Neutrophil (primary cell): ENCODE measurements at regions not wholly inside any gene's neighbourhood (a gene's known extent, or its start where the extent isn't known, plus 50 kb on each side); places are given as distances from the start of the nearest gene placed in this dataset.

Experiments used
- H3K27ac ChIP-seq: fragments of 200-600 bp; sonication (generic); 2 replicates; pipeline ENCODE4 v1.5.1; 2016; ENCODE audit warnings: mild to moderate bottlenecking, moderate library complexity
- H3K27me3 ChIP-seq: fragments of 200-600 bp; sonication (generic); 2 replicates; pipeline ENCODE4 v1.6.0; 2016; ENCODE audit warnings: mild to moderate bottlenecking
- H3K36me3 ChIP-seq: fragments of 200-600 bp; sonication (generic); 2 replicates; pipeline ENCODE4 v1.5.1; 2017
- H3K4me1 ChIP-seq, 2 experiments: fragments of 200-600 bp in 1 of 2; sonication (generic) in 1 of 2; 1 replicate in 1 of 2; 2 replicates in 1 of 2; pipeline versions ENCODE4 v1.5.1 to v1.6.1; 2013 to 2016; ENCODE audit warnings: low read depth in 1 of 2, low read length in 1 of 2, mild to moderate bottlenecking in 1 of 2, moderate library complexity in 1 of 2; ENCODE audit not compliant: control insufficient read depth in 1 of 2, insufficient read depth in 1 of 2
- H3K4me3 ChIP-seq, 2 experiments: fragments of 200-600 bp in 1 of 2; sonication (generic) in 1 of 2; 1 replicate in 1 of 2; 2 replicates in 1 of 2; pipeline ENCODE4 v1.5.1; 2013 to 2016; ENCODE audit warnings: low read depth in 1 of 2, low read length in 1 of 2, mild to moderate bottlenecking in 1 of 2, moderate library complexity in 1 of 2
- H3K9me3 ChIP-seq: fragments of 200-600 bp; sonication (generic); 2 replicates; pipeline ENCODE4 v1.5.1; 2016
- TF ChIP-seq, protein P1 (sequence below): fragments of 200-600 bp; sonication (generic); IDR thresholded peaks from 2 replicates; pipeline ENCODE4 v1.5.1; 2016; ENCODE audit warnings: antibody characterized with exemption

DNA sequence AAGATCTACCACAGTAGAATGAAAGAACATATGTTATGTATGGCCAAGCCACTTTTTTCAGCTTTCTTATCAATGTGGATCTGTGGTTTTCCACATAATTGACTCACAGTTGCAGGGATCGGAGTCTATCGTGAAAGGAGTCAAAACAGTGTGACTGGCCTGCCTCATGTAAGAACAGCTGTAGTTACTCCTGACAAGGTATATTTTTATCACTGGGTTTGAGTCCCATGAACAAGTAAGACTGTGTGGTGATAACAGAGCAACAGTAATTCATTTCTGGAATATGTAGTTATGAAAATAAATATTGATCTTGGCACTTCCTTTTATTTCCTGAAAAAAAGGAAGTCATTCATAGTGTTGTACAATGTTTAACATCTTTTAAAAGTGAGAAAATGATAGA lies 416.6 kb downstream of the KLF12 start:
- no peak overlapping the region for H3K27ac ChIP-seq
- H3K36me3 ChIP-seq, result no peaks in the 10 kb centered on the region
- no peaks in the 10 kb centered on the region for H3K9me3 ChIP-seq
- H3K4me3 ChIP-seq, result no peak overlapping the region
- TF ChIP-seq, protein P1, sequence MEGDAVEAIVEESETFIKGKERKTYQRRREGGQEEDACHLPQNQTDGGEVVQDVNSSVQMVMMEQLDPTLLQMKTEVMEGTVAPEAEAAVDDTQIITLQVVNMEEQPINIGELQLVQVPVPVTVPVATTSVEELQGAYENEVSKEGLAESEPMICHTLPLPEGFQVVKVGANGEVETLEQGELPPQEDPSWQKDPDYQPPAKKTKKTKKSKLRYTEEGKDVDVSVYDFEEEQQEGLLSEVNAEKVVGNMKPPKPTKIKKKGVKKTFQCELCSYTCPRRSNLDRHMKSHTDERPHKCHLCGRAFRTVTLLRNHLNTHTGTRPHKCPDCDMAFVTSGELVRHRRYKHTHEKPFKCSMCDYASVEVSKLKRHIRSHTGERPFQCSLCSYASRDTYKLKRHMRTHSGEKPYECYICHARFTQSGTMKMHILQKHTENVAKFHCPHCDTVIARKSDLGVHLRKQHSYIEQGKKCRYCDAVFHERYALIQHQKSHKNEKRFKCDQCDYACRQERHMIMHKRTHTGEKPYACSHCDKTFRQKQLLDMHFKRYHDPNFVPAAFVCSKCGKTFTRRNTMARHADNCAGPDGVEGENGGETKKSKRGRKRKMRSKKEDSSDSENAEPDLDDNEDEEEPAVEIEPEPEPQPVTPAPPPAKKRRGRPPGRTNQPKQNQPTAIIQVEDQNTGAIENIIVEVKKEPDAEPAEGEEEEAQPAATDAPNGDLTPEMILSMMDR, result no peak
- H3K4me1 ChIP-seq, result peaks cover 11 to 13% of the 10 kb centered on the region in 2 experiments
- no peaks in the 10 kb centered on the region for H3K27me3 ChIP-seq

DNA sequence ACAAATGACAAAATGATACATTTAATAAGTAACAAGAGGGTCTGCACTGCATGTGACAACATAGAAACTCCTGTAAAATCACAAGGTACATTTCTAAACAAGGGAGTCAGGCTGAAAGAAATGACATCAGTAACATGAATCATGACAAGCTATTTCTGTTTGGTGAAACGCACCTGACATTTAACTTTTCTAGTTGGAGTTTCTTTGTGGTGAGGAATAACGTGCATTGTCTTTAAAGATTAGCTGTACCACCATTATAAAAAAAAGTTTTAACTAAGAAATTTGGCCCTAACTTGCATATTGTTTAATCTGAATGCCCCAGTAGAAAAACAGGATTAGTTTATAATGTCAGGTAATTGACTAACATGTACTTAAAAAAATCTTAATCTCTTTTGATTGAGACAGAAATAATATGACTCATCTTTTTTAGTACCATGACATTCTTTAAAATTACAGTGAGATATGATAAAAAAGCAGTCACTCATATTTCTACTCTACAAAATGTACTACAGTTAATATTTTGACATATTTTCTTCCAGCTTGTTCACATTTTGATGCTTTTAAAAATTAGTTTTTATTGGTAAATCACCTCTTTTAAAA lies 418.2 kb downstream of the KLF12 start:
- Histone ChIP-seq H3K27ac (no peak overlapping the region), H3K4me1 (peaks cover 16 to 25% of the 10 kb centered on the region in 2 experiments), H3K27me3 (no peaks in the 10 kb centered on the region), H3K9me3 (no peaks in the 10 kb centered on the region), H3K4me3 (no peak overlapping the region), H3K36me3 (no peaks in the 10 kb centered on the region)
- TF ChIP-seq, protein P1, result no peak

DNA sequence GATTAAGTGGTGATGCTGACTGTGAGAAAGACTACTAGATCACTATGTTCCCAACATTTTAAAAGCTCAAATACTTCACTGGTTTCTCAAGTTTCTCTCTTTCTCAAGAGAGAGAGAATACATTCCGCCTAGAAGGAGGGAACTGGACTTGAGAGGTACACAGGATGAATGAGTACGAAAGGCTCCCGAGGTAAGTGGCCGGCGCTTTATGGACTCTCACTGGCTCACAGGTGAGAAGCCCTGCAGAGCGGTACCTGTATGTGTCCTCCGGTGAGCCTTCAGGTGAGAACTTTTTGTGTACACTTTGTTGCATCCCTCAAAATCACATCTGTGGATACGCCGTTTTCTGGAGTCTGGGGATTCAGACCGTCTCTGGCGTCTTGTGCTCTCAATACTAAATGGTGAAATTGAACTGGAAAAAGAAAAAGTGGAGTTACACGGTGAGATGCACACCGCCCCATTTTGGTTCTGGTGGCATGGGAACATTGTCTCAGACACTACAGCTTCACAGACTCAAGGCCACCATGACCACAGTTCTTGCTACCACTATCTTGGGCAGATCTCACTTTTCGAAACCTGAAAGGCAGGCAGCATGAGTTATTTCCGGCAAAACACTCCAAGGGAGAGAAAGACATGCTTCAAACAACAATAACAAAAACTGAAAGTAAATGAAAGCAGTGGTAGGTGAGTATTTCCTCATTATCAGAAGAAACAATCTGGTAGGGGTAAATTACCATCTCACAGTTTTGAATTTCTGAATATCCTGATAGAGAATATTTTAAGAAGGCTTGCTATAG lies 418.9 kb downstream of the KLF12 start:
- Histone ChIP-seq H3K36me3 (no peaks in the 10 kb centered on the region), H3K27me3 (no peaks in the 10 kb centered on the region), H3K4me3 (no peak overlapping the region), H3K4me1 (peaks cover 16 to 25% of the 10 kb centered on the region in 2 experiments), H3K27ac (no peak overlapping the region), H3K9me3 (no peaks in the 10 kb centered on the region)
- TF ChIP-seq, protein P1, result no peak

DNA sequence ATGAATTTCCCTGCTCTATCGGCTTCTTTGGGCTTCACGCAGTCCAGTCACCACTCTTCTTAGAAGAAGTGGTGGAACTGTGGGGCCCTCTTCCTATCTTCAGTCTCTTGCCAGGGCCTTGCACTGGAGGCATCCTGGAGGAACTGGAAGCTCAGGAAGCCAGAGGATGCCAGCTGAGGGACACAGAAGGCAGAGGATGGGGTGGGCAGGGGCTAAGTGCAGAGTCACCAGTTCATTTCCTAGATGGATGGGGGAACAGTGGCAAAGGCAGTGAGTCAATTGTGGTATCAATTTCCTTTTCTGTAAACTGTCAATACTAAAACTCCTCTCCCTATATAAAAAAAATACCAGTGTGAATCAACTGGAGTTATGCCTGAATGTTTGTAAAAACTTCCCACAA lies 419.7 kb downstream of the KLF12 start:
- peaks cover 16 to 25% of the 10 kb centered on the region in 2 experiments for H3K4me1 ChIP-seq
- H3K27me3 ChIP-seq, result no peaks in the 10 kb centered on the region
- no peak overlapping the region for H3K27ac ChIP-seq
- TF ChIP-seq, protein P1, result no peak
- H3K9me3 ChIP-seq, result no peaks in the 10 kb centered on the region
- no peaks in the 10 kb centered on the region for H3K36me3 ChIP-seq
- no peak overlapping the region for H3K4me3 ChIP-seq

DNA sequence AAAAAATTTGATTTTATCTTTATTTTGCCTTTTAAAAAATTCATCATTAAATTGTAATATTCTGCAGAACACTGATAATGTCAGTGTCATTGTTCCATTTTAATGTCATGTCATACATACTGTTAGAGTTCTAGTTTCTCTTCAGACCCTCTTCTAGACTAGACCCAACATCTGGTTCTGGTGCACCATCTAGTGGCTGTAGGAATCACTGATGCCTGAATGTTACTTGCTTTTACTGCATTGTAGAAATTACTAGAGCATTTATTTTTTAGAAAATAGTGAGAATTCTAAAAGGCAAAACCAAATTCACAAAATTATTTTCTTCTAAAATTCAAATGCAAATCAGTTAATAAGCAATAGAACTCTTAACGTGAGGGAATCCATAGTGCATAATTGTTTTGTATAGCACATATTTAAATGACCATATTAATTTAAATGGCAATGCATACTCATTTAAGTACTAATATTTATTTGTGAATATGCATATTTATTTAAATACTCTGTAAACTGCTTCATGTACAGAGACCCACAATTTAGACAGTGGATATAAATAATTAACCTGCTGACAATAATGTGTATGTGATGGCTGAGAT lies 425.7 kb downstream of the KLF12 start:
- Histone ChIP-seq H3K4me1 (peaks cover 22 to 32% of the 10 kb centered on the region in 2 experiments), H3K27me3 (no peaks in the 10 kb centered on the region), H3K9me3 (no peaks in the 10 kb centered on the region), H3K27ac (no peak overlapping the region), H3K4me3 (no peak overlapping the region), H3K36me3 (no peaks in the 10 kb centered on the region)
- TF ChIP-seq, protein P1, result peak; percentile 13
